ENCODE measurements at regions not wholly inside any gene's neighbourhood (a gene's known extent, or its start where the extent isn't known, plus 50 kb on each side); places are given as distances from the start of the nearest gene placed in this dataset.

DNA sequence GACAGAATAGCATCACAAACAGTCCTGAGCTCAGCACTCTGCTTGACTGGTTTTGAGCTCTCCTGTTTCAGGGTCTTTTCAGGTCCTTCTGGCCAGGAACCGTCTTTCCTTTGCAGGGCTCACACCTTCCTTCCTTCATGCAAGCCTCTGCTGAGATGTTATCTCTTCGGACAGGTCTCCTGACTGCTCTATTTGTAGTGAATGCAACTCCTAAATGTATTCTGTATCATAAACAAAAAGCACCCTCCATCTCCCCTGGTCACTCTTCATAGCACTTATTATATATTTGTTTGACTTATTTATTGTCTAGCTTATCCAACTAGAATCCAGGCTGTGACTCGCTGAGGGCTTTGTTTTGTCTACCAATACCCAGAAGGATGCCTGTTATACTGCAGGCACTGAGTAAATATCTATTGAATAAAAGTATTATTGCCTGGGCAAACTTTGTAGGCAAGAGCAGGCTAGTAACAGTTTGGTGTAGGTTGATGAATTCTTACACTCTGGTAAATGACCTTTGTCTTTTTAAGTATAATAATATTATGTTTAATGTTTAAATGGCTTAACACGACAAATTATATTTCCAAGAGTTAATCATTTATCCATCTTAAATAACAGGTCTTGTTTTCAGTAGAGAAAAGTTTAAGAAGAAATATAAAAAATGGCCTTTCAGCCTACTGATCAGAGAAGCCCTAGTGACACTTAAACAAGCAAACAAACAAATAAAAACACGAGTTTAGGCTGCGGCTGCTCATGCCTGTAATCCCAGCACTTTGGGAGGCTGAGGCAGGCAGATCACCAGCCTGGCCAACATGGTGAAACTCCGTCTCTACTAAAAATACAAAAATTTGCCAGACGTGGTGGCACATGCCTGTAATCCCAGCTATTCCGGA is 199.7 kb downstream of the BCAS1 start:
- peaks cover 7% of the 10 kb centered on the region for H3K4me1 ChIP-seq (ENCODE audit: insufficient read depth)
- no peak for DNase-seq
- H3K36me3 ChIP-seq: no peaks in the 10 kb centered on the region
- no peak overlapping the region for H3K27ac ChIP-seq
- 69 to 77% (median 76%) methylated on average over 9 of the region's 9 CpGs for WGBS, 3 donors
- intact Hi-C loops (cut with DNase I): loop anchor here in 2 of 4 donors (5.0 kb wide), 2 partner anchors 213 to 288 kb away; no protein-coding TSS in a partner anchor
- TF ChIP-seq EP300 (IDR thresholded peaks at IDR 0.05) (no peak), POLR2A (IDR thresholded peaks at IDR 0.05) (no peak)
- TF ChIP-seq, protein P1, sequence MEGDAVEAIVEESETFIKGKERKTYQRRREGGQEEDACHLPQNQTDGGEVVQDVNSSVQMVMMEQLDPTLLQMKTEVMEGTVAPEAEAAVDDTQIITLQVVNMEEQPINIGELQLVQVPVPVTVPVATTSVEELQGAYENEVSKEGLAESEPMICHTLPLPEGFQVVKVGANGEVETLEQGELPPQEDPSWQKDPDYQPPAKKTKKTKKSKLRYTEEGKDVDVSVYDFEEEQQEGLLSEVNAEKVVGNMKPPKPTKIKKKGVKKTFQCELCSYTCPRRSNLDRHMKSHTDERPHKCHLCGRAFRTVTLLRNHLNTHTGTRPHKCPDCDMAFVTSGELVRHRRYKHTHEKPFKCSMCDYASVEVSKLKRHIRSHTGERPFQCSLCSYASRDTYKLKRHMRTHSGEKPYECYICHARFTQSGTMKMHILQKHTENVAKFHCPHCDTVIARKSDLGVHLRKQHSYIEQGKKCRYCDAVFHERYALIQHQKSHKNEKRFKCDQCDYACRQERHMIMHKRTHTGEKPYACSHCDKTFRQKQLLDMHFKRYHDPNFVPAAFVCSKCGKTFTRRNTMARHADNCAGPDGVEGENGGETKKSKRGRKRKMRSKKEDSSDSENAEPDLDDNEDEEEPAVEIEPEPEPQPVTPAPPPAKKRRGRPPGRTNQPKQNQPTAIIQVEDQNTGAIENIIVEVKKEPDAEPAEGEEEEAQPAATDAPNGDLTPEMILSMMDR (IDR thresholded peaks at IDR 0.05): no peak
- no peaks in the 10 kb centered on the region for H3K9me3 ChIP-seq
- no peaks in the 10 kb centered on the region for H3K27me3 ChIP-seq
- H3K4me3 ChIP-seq: no peak overlapping the region

DNA sequence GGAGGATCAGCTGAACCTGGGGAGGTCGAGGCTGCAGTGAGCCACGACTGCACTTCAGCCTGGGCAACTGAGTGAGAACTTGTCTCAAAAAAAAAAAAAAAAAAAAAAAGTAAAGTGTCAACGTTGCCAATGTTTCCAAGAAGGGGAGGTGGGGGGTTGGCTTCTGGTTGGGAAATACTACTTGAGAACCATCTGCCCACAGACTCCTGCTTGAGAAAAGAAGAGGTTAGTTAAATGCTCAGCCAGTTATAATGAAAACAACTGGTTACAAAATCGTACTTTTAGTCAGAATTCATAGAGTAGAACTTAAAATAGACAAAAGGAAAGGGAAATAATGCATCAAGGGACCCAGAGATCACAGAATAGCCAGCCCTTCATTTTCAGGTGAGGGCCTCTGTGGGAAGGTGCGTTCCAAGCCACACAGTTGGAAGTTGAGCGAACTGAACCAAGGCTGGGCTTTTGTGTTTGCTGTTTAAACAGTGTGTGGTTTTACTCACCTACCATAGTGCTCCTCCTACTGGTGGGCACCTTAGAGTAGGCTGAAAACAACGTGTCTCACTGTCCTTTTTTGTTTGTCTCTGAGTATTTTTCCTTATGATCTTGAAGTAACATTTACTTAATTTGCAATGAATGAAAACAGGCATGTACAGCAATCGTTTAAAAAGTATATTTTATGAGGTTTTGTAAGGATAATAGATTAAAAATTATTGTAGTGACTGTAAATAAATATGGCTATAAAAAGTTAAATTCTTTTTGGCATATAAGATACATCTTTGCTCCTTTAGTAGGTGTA is 200.7 kb downstream of the BCAS1 start:
- WGBS, 3 donors: 29 to 30% (median 29%) methylated on average over 8 of the region's 8 CpGs
- intact Hi-C loops (cut with DNase I): loop anchor here in 3 of 4 donors (5.0 to 10.0 kb wide), 3 partner anchors 205 to 287 kb away; no protein-coding TSS in a partner anchor
- Histone ChIP-seq H3K27ac (peak overlapping the region in 1 of 2 donors; percentile 28), H3K4me1 (ENCODE audit: insufficient read depth) (peaks cover 7% of the 10 kb centered on the region), H3K27me3 (no peaks in the 10 kb centered on the region), H3K36me3 (no peaks in the 10 kb centered on the region), H3K9me3 (no peaks in the 10 kb centered on the region), H3K4me3 (no peak overlapping the region)
- TF ChIP-seq, protein P1 (IDR thresholded peaks at IDR 0.05): peak; percentile 26 to 72 (median 69)
- no peak for TF ChIP-seq EP300 (IDR thresholded peaks at IDR 0.05)
- TF ChIP-seq POLR2A (IDR thresholded peaks at IDR 0.05): no peak
- peak in 4 of 5 donors; percentile 40 to 70 (median 49) for DNase-seq

DNA sequence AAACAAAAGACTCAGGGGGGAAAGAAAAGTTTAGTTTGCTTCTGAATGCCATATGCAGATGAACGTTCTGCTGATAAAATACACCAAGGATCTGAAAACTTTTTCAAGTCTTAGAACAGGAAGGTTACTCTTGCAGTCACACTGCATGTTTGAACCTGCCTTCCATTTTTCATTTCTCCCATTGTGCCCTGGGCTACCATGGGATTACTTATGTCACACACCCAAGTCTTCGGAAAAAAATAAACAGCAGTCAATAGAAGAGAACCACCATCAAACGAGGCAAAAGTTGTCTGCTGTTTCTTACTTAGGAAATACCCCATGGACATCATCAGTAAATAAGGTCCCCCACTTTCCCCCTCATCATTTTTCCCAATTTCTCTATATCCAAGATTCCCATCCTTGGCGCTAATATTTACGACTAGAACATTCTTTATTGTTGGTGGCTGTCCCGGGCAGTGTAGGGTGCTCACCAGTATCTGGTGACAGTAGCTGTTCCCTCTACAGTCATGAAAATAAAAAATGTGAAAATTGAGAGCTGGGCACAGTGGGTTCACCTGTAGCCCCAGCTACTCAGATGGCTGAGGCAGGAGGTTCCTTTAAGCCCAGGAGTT is 202.5 kb downstream of the BCAS1 start:
- peaks cover 9% of the 10 kb centered on the region for H3K4me1 ChIP-seq (ENCODE audit: insufficient read depth)
- H3K4me3 ChIP-seq: no peak overlapping the region
- no peak for DNase-seq
- no peaks in the 10 kb centered on the region for H3K36me3 ChIP-seq
- WGBS, 3 donors: 80 to 89% (median 87%) methylated on average over 6 of the region's 6 CpGs
- H3K9me3 ChIP-seq: no peaks in the 10 kb centered on the region
- no peak for TF ChIP-seq EP300 (IDR thresholded peaks at IDR 0.05)
- no peak for TF ChIP-seq POLR2A (IDR thresholded peaks at IDR 0.05)
- TF ChIP-seq, protein P1 (IDR thresholded peaks at IDR 0.05): no peak
- no peak overlapping the region for H3K27ac ChIP-seq
- intact Hi-C loops (cut with DNase I): loop anchor here in 1 of 4 donors (10.0 kb wide), 1 partner anchor 203 kb away; no protein-coding TSS in a partner anchor
- no peaks in the 10 kb centered on the region for H3K27me3 ChIP-seq
